GM18870 (cell line): ENCODE measurements at regions not wholly inside any gene's neighbourhood (a gene's known extent, or its start where the extent isn't known, plus 50 kb on each side); places are given as distances from the start of the nearest gene placed in this dataset.
"Not testable (repeated sequence)": the region's sequence is repeated elsewhere in the genome, so short reads cannot be mapped to it uniquely, and the experiment has no call there.

Experiments used
- ATAC-seq: cut with Tn5 transposase; IDR thresholded peaks from one replicate; pipeline ENCODE4 v1.9.1; 2021; ENCODE audit warnings: moderate library complexity; ENCODE audit not compliant: unreplicated experiment

DNA sequence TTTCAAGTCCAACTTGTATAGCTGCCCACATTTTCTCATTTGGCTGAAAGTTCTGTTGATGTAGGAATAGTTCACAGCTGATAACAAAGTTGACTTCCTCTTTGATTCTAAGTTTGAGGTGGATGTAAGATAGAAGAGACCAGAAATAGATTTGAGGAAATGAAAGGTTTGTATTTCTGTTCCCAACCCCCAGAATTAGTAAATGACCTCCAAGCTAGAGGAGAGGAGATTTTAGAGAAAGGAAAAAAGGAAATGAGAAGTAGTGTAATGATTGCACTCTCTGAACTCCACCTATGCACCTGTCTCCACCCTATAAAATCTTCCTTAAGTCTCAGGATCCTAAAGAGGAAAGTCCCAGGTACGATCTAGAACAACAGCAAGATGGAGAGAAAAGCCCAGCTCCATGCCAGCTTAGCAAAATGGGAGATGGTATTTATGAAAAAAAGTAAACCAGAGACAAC is 130.4 kb upstream of the POC5 start:
- ATAC-seq: peak; percentile 95

DNA sequence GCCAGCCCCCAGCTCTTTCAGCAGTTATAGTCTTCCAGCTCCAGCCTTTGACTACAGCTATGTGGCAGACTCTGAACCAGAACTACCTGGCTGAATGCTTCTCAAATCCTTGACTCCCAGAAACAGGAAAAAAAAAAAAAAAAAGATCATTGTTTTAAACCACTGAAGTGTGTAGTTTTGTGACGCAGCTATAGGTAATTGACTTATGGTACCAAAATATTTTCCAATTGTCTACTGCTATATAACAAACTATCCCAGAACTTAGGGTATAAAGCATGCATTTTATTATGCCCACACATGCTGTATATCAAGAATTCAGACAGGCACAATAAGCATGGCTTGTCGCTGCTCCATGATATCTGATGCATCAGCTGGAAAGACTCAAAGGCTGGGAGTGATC is 127.1 kb upstream of the POC5 start:
- ATAC-seq: no peak

DNA sequence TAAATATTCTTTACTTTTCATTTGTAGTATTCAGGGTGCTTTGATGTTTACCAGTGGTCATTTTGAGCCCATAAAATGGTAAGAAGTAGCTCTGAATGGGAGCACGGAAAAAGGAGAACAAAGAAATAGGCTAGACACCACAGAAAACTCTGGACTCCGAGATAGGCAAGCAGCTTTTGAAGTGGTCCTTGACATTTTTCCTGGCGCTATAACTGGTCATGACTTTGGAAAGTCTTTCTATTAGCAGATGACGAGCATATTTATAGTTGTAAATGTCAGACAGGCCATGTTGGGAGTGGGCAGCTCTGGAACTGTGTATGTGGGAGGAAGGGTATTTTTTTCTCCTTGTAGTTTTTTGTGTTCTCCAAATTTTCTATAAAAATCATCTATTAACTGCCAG is 126.1 kb upstream of the POC5 start:
- ATAC-seq: no peak

DNA sequence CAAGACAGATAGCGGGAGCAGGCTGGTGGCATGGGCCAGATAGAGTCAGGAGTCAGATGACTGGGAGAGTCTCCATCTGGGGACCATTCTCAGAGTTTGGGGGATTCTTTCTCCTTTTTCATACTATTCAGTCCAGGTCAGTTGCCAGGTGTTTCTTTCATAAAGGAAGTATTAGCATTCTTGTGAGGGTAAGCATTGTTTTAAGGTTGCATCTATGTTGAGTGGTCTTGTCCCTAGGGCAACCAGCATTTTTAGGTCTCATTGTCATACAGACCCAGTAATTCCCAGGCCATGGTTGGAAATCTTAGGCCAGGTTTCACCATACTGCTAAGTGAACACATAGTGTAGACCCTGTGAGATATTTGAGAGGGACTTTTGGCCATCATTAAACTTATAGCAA is 122.3 kb upstream of the POC5 start:
- no peak for ATAC-seq

DNA sequence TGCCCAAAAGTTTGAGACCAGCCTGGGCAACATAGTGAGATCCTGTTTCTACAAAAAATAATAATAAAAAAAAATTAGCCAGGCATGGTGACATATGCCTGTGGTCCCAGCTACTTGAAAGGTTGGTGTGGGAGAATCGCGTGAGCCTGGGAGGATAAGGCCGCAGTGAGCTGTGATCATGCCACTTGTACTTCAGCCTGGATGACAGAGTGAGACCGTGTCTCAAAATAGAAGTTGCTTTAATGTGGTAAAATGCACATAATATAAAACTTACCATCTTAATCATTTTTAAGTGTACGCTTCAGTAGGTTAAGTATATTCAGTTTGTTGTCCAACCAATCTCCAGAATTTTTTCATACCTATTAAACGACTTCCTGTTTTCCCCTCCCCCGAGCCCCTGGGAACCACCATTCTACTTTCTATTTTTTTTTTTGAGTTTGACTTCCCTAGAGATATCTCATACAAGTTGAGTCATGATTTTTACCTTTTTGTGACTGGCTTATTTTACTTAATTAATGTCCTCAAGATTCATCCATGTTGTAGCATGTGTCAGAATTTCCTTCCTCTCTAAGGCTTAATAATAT is 120.1 kb upstream of the POC5 start:
- ATAC-seq: no peak

DNA sequence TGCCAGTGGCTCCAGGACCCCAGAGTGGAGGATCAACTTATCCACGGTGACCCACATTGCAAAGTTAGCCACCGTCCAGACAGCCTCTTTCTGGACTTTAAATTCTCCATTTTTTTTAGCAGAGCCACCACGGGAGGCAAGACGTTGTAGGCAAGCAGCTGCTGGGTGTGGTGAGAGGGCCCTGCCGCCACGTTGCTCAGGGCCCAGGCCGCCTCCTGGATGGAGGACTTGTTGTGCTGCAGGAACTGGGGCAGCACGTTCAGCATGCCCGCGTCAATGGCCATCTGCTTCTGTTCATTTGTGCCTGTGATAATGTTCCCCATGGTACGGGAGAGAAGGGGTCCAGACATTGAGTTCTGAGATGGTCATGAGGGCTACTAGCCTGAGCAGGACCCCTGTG is 114.3 kb upstream of the POC5 start:
- ATAC-seq: no peak

DNA sequence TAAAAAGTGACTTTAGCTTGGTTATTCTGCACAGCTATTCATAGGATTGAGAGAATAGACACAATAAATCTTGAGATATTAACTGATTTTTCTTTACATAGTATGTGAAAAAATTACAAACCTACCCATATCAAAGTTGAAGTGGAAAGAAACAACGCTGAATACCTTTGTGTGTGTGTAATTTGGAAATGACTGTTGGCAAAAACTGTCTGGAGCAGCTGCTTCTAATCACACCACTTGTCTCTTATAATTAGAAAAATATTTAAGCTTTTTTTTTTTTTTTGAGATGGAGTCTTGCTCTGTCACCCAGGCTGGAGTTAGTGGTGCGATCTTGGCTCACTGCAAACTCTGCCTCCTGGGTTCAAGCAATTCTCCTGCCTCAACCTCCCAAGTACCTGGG is 110.8 kb upstream of the POC5 start:
- no peak for ATAC-seq

DNA sequence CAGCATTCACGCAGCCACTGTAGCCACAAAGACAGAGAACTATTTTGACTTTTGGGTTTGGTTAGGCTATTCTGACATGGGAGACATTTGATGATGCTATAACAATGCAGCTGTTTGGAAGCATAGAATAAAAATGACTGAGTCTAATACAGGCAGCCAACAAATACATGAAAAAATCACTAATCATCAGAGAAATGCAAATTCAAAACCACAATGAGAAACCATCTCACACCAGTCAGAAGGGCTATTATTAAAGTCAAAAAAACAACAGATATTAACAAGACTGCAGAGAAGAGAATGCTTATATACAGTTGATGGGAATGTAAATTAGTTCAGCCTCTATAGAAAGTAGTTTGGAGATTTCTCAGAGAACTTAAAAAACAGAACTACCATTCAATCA is 107.1 kb upstream of the POC5 start:
- ATAC-seq: no peak

DNA sequence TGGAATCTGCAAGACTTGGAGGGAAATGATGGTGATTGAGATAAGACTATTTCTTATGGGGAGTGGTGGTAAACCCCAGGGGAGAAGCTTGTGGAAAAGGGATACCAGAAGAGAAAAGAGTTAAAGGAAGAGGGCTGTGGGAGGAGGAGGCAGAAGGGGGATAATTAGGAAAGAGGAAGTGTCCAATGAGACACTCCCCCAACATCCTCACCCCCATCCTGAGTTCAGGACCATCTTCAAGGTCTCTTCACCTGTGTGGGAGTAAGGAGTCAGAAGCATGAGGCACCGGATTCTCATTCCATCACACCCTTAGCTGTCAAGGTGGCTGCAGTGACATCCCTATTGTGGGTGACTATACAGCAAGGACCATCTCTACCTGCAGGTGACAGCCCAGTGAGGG is 106.6 kb upstream of the POC5 start:
- ATAC-seq: no peak

DNA sequence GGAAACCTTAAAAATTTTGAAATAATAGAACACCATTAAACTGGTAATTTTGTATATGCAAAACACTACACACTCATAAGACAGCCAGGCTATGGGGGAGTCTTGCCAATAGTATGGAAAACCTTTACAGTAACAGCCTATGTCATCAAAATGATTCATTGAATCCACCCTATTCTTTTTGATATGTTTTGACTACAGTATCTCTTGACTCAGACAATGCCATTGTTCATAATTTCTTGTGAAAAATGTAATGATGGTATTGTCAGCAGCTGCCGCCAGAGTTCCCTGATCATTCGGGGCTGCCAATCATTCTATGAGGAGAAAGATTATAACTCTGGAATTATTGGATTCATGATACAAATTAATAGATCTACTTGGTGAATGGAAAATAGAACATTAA is 101.4 kb upstream of the POC5 start:
- no peak for ATAC-seq

DNA sequence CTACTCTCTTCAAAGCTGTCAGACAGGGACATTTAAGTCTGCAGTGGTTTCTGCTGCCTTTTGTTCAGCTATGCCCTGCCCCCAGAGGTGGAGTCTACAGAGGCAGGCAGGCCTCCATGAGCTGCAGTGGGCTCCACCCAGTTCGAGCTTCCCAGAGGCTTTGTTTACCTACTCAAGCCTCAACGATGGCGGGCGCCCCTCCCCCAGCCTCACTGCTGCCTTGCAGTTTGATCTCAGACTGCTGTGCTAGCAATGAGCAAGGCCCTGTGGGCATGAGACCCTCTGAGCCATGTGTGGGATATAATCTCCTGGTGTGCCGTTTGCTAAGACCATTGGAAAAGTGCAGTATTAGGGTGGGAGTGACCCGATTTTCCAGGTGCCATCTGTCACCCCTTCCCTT is 82.5 kb upstream of the POC5 start:
- not testable (repeated sequence) for ATAC-seq

DNA sequence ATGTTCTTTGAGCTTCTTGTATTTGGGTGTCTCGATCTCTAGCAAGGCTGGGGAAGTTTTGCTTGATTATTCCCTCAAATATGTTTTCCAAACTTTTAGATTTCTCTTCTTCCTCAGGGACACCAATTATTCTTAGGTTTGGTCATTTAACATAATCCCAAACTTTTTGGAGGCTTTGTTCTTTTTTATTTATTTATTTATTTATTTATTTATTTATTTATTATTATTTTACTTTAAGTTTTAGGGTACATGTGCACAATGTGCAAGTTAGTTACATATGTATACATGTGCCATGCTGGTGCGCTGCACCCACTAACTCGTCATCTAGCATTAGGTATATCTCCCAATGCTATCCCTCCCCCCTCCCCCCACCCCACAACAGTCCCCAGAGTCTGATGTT is 52.1 kb upstream of the POC5 start:
- not testable (repeated sequence) for ATAC-seq
